Embryonic facial prominence (tissue), 1 donor: ENCODE measurements at regions not wholly inside any gene's neighbourhood (a gene's known extent, or its start where the extent isn't known, plus 50 kb on each side); places are given as distances from the start of the nearest gene placed in this dataset.
"Not testable (repeated sequence)": the region's sequence is repeated elsewhere in the genome, so short reads cannot be mapped to it uniquely, and the experiment has no call there.

ENCODE experiments used
- DNase-seq: peaks from one replicate; pipeline ENCODE4 v3.0.0-alpha.2; 2016; ENCODE audit errors: extremely low spot score

DNA sequence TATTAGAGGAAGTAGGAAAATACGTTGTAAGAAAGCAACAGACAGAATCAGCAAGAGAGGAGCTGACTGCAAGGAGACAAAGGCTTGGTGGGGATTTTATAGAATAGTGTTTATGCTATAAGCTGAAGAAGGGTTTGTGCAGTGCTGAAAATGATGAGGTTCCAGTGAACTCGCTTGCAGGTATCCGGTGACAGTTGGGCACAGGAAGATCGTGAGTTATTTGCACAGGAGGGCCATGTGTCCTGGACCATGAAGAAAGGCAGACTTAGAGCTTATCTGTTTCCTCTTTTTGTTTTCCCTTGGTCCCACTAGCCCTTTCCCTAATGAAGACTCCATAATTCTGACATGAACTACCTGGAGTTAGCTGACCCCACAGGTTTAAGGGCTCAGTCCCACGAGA, 61.4 kb downstream of the NXNL2 start:
- DNase-seq, result no peak

DNA sequence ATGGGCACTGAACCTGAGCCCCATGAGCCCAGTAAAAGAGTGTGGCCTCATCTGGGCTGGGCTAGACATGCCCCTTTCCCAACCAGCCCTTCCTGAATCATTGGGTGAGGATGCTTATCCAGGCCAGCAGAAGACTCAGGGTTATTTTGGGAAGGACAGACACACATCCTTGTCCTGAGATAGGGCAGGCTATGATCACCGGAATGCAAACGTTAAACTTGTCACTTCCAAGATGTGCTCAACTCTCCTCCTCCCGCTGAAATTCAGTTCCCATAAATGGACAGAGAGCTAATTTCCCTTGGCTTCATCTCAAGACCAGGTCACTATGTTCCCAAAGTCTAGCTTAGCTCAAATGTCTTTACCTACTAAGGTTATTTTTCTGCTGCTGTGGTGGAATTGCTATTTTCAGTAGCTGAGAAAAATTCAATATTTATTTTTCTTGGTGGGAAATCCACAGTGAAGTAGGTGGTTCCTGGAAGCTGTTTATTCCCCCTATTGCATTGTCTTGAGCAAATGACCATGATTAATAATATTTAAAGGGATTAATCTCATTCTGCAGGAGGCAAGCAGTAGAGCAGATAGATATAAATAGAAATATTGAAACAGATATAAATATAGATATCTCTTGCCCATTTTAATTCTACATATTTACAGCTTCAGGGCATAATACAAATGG, 70.0 kb downstream of the NXNL2 start:
- DNase-seq, result no peak

DNA sequence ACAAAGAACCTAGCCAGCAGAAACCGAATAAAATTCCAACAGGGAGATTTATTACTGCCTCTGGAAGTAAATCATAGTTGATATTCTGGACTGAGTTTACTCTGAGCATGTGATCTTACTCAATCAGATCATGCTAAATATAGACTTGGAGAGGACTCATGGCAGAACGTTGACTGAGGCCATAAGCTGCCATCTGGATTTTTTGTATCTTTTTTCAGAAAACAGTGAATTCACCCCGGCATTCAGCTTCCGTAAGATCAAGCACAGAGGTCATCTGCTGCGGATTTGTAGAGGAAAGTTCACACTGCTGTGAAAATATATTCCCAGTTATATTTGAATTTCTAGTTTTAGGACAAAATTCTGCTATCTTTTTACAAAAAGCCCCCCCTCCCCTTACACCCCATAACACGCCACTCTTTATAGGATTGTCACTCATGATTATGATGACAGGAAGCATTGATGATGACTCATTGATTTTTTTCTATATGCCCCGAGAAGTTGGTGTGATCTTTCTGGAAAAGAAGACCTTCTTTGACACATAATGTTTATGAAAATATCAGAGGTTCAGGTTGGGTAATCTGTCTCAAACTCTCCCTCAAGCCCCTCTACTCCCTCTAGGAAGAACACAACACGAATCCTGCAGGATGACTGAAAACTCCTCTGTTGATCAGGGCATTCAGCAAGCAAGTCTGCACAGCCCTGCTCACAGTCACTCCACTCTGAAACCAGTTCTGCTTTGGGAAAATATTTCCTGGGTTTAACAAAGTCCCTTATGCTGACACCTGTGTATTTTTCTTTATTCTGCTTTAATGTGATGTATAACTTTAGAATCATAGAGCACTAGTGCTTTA, 70.8 kb downstream of the NXNL2 start:
- DNase-seq, result no peak

DNA sequence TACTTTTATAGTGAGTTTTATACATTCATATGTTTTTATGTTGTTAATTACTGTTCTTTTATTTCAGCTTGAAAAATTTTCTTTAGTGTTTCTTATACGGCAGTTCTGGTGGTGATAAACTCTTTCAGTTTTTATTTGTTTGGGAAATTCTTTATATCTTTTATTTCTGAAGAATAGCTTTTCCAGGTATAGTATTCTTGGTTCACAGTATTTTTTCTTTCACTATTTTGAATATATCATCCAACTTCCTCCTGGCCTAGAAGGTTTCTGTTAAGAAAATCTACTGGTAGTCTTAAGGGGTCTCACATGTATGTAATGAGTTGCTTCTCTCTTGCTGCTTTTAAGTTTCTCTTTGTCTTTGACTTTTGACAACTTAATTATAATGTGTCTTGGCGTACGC, 79.4 kb downstream of the NXNL2 start:
- no peak for DNase-seq

DNA sequence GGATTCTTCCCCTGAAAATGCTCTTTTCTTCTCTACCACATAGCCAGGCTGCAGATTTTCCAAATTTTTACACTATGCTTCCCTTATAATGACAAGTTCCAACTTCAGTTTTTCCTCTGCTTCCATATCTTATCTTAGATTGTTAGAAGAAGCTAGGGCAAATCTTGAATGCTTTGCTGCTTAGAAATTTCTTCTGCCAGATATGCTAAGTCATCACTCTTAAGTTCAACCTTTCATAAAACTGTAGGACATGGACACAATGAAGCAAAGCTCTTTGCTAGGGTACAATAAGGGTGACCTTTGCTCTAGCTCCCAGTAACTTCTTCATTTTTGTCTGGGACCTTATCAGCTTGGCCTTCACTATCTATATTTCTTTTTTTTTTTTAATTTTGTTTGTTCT, 88.7 kb downstream of the NXNL2 start:
- no peak for DNase-seq

DNA sequence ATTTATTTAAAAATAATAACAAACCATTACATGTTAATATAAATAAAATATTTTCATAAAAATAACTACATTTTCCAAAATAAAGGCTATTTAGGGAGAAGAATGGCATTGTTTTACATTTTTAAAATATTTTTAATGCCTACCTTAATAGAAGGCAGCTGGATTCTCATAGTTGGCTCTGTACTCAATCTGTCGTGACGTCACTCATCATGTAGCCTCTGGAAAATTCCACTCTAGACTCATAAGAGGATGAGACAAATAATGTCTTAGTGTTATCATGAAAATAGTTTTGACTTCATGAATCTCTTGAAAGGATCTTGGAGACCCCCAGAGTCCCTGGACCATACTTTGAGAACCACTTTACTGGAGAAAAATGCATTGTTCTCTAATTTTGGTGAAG, 93.1 kb downstream of the NXNL2 start:
- no peak for DNase-seq

DNA sequence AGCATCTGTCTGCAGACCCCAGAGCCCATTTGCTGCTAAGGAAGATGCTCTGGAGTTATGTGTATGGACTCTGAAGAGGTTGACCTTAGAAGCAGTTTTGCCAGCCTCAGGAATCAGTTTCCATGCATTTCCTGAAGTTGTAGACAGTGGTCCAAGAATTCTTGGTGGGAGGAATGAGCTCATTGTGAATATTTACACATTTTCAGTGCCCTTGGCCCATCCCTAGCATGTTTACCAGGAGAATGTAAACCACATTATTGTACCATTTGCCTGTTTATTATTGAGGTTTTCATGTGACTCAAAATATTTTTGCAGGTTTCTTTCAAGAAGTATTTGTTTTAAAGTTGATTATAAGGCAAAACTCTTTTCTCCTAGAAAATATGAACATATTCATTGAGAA, 93.8 kb downstream of the NXNL2 start:
- DNase-seq, result no peak

DNA sequence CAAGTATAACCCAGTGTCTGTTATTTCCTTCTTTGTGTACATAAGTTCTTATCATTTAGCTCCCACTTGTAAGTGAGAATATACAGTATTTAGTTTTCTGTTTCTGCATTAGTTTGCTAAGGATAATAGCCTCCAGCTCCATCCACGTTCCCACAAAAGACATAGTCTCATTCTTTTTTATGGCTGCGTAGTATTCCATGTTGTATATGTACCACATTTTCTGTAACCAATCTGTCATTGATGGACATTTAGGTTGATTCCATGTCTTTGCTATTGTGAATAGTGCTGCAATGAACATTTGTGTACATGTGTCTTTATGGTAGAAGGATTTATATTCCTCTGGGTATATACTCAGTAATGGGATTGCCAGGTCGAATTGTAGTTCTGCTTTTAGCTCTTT, 95.6 kb downstream of the NXNL2 start:
- not testable (repeated sequence) for DNase-seq

DNA sequence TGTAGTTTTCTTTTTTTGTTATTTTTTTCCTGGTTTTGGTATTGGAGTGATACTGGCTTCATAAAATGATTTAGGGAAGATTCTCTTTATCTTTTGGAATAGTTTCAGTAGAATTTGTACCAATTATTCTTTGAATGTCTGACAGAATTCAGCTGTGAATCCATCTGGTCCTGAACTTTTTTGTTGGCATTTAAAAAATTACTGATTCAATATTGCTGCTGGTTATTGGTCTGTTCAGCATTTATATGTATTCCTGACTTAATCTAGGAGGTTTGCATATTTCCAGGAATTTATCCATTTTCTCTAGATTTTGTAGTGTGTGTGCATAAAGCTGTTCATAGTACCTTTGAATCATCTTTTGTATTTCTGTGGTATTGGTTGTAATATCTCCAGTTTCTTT, 100.2 kb downstream of the NXNL2 start:
- DNase-seq, result no peak

DNA sequence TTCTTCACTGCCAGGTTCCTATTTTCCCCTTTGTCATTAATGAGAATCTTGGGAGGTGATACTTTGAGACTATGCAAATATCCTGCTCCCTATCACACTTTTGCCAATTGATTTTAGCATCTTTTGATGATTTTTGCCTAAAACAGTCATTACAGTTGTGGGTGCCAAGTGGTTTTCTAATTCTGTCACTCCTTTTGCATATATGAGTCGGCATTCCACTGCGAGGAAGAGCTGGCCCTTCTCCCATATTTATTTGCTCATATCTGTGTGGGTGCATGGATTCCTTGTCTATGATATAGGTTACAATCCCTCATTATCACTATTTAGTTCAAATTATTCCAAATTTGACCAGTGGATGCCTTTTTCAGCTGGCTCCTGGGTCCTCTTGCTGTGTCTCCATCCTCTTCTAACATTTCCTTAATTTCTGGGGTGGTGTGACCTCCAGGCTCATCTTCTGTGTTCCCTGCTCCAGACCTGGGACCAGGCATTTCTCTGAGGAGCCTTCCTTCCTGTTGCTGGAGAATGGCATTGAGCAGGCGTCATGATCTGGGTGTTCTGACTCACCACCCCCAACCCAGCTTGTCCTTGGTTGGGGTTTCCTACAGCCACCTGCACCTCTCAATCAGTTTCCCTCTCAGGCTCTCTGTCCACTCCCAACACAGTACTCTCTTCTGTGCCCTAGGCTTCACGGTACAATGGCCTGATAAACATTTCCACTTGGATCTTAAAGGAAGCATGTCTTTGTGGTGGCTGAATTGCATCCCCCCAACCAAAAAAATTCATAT, 106.7 kb downstream of the NXNL2 start:
- DNase-seq, result no peak

DNA sequence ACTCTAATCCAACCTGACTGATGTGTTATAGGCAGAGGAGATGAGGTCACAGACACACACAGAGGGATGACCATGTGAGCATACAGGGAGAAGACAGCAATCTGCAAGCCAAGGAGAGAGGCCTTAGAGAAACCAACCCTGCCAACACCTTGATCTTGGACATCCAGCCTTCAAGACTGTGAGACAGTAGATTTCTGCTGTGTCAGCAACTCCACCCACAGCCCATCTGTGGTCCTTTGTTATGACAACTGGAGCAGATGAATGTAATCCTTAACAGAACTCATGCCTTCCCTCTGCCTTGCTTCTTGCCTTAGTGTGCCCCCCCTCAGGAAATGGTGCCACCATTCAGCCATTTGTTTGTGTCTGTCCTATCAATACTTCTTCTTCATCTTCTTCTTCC, 107.4 kb downstream of the NXNL2 start:
- no peak for DNase-seq

DNA sequence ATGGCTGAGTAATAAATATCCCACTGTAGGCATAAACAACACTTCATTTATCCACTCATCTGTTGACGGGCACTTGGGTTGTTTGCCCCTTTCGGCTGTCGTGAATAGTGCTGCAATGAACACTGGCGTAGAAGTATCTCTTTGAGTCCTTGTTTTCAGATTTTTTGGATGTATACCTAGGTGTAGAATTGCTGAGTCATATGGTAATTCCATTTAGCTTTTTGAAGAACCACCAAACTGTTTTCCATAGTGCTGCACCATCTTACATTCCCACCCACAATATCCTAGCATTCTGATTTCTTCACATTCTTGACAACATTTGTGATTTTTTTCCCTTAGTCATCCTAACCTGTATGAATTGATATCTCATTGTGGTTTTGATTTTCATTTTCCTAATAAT, 109.0 kb downstream of the NXNL2 start:
- DNase-seq, result no peak

DNA sequence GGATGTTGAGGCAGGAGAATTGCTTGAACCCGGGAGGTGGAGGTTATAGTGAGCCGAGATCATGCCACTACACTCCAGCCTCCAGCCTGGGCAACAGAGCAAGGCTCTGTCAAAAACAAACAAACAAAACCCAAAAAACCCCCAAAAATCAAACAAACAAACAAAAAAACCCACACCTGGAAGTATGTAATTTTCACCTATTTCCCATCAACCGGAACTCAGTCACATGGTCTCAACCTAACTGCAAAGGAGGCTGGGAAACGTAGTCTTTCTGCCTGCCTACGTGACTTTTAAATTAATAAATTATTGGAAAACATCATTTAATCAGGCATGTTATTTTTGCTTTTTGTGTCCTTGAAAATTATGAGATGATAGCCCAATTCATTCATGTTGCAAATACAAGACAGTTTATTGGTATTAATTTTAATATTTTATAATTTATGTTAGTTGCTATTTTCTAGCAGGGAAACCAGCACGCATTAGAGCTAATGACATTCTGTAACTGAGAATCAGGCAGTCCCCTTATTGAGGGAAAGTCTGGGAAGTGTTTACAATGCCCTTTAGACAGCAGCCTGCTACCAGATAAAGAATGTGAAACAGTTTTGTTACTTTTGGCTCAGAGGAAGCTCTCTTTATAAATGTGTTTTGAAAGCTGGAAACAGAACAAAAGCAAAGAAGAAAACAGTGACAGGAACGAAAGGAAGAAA, 110.3 kb downstream of the NXNL2 start:
- no peak for DNase-seq

DNA sequence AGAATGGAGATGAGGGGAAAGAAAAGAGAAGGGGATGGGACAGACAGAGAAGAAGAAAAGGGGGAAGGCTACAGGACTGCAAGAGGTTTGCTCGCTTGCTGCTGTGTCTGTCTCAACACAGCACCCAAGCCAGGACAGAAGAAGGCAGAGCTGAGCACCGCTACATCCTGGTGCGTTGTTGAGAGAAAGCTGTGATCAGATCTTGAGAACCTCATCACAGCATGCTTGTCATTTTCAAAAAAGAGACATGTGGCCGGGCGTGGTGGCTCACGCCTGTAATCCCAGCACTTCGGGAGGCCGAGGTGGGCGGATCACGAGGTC, 110.9 kb downstream of the NXNL2 start:
- no peak for DNase-seq

DNA sequence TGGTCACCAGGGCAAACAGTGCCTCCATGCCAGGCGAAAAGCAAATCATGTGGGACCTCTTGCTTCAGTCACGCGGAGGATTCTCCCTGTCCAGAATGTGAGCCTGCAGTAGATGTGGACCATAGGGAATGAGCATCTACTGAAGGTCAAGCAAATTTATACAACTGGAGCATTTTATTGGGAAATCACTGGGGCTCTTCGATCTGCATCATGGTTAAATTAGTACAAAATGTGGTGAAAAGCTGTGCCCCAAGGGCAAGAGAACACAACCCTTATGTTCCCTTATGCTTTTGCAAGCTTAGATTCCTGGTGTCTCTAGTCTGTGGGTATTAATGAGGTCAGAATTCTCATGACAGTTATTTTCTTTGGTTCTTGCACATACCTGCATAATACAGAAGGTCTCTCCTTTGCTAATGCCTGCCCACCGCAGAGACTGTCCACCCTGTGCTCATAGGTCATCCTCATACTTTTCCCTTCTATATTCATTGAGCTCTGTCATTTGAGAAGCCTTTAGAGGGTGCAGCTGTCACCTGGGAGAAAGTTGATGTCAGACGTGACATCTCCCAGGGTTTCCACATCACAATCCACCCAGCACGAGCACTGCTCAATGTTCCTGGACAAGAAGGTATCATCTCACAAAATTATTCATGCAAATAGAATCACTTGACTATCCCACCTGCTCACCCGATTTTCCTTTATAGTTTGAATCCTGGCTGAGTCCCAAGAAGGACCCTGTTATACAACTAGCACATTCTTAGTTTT, 111.7 kb downstream of the NXNL2 start:
- DNase-seq, result no peak

DNA sequence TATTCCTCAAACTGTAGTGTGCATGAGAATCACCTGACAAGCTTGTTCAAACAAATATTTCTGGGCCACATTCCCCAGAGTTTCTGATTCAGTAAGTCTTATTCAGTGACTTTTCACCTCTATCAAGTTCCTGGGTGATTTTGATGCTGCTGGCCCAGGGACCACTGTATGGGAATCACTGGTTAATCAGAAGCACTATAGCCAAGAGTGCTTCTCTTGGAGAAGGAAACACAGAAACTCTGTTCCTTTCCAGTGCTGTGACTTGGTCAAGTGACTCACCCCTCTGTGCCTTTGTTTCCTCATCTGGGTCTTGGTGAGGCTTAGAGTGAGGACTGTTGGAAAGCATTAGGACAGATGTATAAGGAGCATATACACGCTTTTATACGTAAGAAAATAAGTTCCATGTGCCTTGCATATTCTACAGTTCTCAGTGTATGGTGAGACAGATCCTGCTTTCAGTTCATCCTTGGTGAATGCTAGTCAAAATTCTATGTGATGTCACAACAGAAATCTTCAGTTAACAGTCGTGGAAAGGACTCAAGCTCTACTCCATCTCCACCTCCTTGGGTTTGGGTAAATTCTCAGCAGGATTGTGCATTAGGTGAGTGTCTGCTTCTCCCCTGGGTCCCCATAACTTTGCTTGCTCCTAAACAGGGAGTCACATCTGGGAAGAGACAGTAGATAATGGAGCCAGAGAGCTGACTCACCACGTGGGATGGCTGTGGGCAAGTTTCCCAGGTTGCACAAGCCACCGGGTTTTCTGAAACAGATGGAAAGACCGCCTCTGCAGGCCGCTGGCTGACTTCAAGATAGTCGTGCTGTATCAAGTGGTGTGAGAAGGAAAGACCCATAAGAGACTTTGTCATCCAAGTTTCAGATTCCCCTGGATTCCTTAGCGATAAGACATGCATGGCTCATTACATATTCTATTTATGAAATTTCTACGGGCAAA, 117.0 kb downstream of the NXNL2 start:
- DNase-seq, result no peak

DNA sequence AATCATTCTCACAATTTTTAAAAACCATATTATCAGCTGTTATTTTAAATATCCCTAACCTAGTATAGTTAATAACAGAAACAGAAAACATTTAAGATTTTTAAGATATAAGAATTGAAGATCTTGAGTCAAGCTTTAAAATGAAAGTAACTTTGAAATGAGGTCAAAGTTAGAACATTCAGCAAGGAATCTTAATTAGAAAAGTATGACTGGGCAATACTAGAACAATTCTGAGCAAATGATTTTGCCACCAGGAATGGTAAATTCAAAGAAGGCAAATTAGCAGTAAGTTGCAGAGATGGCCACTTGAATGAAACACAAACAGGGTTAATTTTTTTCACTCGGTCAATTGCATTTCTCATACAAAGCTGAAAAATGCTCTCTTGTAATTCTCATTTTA, 117.9 kb downstream of the NXNL2 start:
- DNase-seq, result no peak

DNA sequence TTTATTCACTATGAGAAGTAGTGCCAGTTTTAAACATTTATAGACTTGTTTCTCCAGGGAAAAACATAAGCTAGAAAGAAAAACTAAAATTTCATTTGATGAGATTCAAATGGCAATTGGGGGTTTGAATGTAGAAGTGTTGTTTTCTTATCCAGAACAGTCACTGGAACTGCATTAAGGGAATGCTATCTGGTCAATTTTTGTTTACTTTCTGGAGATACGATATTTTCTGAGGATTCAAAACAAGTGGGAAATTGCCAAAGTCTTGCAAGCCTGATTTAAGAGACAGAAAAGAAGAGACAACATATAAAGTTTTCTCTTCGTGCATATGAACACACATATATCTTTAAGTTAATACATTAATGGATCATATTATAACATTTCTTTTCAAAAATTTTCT, 118.4 kb downstream of the NXNL2 start:
- no peak for DNase-seq

DNA sequence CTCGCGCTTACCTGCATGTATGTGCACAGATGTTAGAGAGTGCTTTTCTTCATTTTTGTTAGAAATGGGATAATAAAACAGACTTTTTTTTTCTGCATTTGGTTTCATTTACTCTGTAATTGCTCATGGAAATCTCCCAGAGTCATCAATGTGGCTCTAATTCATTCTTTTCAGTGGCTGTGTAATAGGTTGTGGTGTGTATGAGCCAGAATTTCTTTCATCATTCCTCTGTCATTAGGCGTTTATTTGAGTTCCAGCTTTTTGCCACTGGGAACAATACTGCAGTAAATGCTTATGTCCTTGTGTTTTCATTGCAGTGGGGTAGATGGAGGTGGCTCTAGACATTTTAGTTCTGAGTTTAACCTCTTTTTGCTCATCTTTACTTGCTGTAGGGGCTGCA, 118.9 kb downstream of the NXNL2 start:
- DNase-seq, result no peak

DNA sequence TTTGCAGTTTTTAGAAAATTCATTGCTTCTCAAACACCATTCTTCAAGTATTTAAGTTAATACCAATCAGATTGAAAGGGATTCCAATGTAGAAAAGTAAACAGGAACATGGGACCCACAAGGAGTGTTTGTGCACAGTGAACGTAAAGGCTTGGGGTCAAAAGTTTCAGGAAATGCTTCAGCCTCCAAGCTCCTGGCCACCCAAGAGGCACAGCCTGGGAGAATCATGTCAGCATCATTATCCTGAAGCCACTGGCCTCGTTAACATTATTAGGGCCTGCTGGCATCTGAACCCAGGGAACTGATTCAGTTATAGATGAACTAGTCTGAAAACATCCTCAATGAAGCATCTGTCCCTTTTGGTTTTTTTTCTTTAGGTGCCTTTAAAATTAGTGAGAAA, 122.9 kb downstream of the NXNL2 start:
- DNase-seq, result no peak
